Mesenchymal stem cell (in vitro differentiated cells and primary cell): ENCODE measurements at regions not wholly inside any gene's neighbourhood (a gene's known extent, or its start where the extent isn't known, plus 50 kb on each side); places are given as distances from the start of the nearest gene placed in this dataset.

Experiments used
- DNase-seq: peaks from one replicate; pipeline ENCODE4 v3.0.0-alpha.2; 2013
- H2AFZ ChIP-seq: one replicate; pipeline ENCODE4 v1.6.1; 2013; ENCODE audit warnings: low read depth, mild to moderate bottlenecking, control low read depth, inconsistent platforms, low read length, moderate library complexity
- H2AK5ac ChIP-seq: 2 replicates; pipeline ENCODE4 v1.6.1; 2013; ENCODE audit warnings: low read length, moderate library complexity, mild to moderate bottlenecking, inconsistent platforms; ENCODE audit not compliant: severe bottlenecking
- H2BK120ac ChIP-seq: one replicate; pipeline ENCODE4 v1.6.1; 2013; ENCODE audit warnings: low read depth, mild to moderate bottlenecking, inconsistent platforms, low read length, moderate library complexity
- H2BK12ac ChIP-seq, 2 experiments: one replicate each; pipeline ENCODE4 v1.6.1; 2013; ENCODE audit warnings: inconsistent platforms in 2 of 2, low read length in 2 of 2, mild to moderate bottlenecking in 2 of 2, moderate library complexity in 2 of 2, control low read depth in 1 of 2
- H2BK15ac ChIP-seq: one replicate; pipeline ENCODE4 v1.6.1; 2013; ENCODE audit warnings: mild to moderate bottlenecking, low read depth, inconsistent platforms; ENCODE audit not compliant: poor library complexity, severe bottlenecking
- H2BK5ac ChIP-seq: 2 replicates; pipeline ENCODE4 v1.6.1; 2013; ENCODE audit warnings: low read depth, mild to moderate bottlenecking, low read length, control low read depth, inconsistent platforms; ENCODE audit not compliant: poor library complexity, severe bottlenecking
- H3K14ac ChIP-seq, 2 experiments: one replicate each; pipeline ENCODE4 v1.6.1; 2013; ENCODE audit warnings: inconsistent platforms in 2 of 2, low read length in 2 of 2, control low read depth in 1 of 2, mild to moderate bottlenecking in 1 of 2, moderate library complexity in 1 of 2
- H3K18ac ChIP-seq, 2 experiments: one replicate each; pipeline ENCODE4 v1.6.1; 2013; ENCODE audit warnings: inconsistent platforms in 2 of 2, low read length in 2 of 2, control low read depth in 1 of 2, low read depth in 1 of 2, mild to moderate bottlenecking in 1 of 2
- H3K23ac ChIP-seq, 2 experiments: one replicate each; pipeline ENCODE4 v1.6.1; 2013; ENCODE audit warnings: inconsistent platforms in 2 of 2, low read length in 2 of 2, mild to moderate bottlenecking in 2 of 2, moderate library complexity in 2 of 2, control low read depth in 1 of 2
- H3K27ac ChIP-seq: 2 replicates; pipeline ENCODE4 v1.5.1; 2013; ENCODE audit warnings: mild to moderate bottlenecking, moderate library complexity, low read length, control low read depth, inconsistent platforms; ENCODE audit not compliant: poor library complexity, severe bottlenecking
- H3K27me3 ChIP-seq, 2 experiments: 2 replicates each; pipeline versions ENCODE4 v1.6.1 to v1.7.0; 2013; ENCODE audit warnings: low read length in 2 of 2, mild to moderate bottlenecking in 2 of 2, moderate library complexity in 2 of 2, control low read depth in 1 of 2, inconsistent platforms in 1 of 2; ENCODE audit not compliant: control insufficient read depth in 1 of 2, insufficient read depth in 1 of 2
- H3K36me3 ChIP-seq, 2 experiments: 2 replicates each; pipeline versions ENCODE4 v1.6.1 to v1.7.0; 2013; ENCODE audit warnings: low read length in 2 of 2, control low read depth in 1 of 2, inconsistent platforms in 1 of 2, low read depth in 1 of 2, mild to moderate bottlenecking in 1 of 2; ENCODE audit not compliant: insufficient read depth in 2 of 2, control insufficient read depth in 1 of 2
- H3K4ac ChIP-seq, 2 experiments: one replicate each; pipeline ENCODE4 v1.6.1; 2013; ENCODE audit warnings: inconsistent platforms in 2 of 2, low read length in 2 of 2, mild to moderate bottlenecking in 2 of 2, moderate library complexity in 2 of 2, control low read depth in 1 of 2, low read depth in 1 of 2
- H3K4me1 ChIP-seq: 2 replicates; pipeline ENCODE4 v1.6.1; 2013; ENCODE audit warnings: low read depth, low read length, control low read depth; ENCODE audit not compliant: control insufficient read depth, insufficient read depth
- H3K4me2 ChIP-seq: 2 replicates; pipeline ENCODE4 v1.6.1; 2013; ENCODE audit warnings: low read length, mild to moderate bottlenecking, inconsistent platforms; ENCODE audit not compliant: poor library complexity, severe bottlenecking
- H3K4me3 ChIP-seq, 2 experiments: 2 replicates each; pipeline versions ENCODE4 v1.5.1 to v1.7.0; 2013; ENCODE audit warnings: low read length in 2 of 2, mild to moderate bottlenecking in 2 of 2, control low read depth in 1 of 2, low read depth in 1 of 2; ENCODE audit not compliant: insufficient read depth in 1 of 2
- H3K79me1 ChIP-seq: replicated peaks from 2 replicates; pipeline ENCODE4 v1.6.1; 2013; ENCODE audit warnings: mild to moderate bottlenecking, control low read depth, low read length, inconsistent platforms; ENCODE audit not compliant: poor library complexity, severe bottlenecking
- H3K9ac ChIP-seq: 2 replicates; pipeline ENCODE4 v1.7.0; 2013; ENCODE audit warnings: mild to moderate bottlenecking, low read length, moderate library complexity
- H3K9me3 ChIP-seq: 2 replicates; pipeline ENCODE4 v1.7.0; 2013; ENCODE audit warnings: mild to moderate bottlenecking, low read length; ENCODE audit not compliant: control insufficient read depth
- H4K8ac ChIP-seq: one replicate; pipeline ENCODE4 v1.6.1; 2013; ENCODE audit warnings: inconsistent platforms, mild to moderate bottlenecking, low read length, moderate library complexity
- H4K91ac ChIP-seq: one replicate; pipeline ENCODE4 v1.6.1; 2013; ENCODE audit warnings: mild to moderate bottlenecking, low read length, inconsistent platforms
- WGBS: methylation state at CpG from one replicate; pipeline ENCODE4 v1.1.7; 2013; ENCODE audit warnings: mixed read lengths; 5-methylcytosine and 5-hydroxymethylcytosine counted together

DNA sequence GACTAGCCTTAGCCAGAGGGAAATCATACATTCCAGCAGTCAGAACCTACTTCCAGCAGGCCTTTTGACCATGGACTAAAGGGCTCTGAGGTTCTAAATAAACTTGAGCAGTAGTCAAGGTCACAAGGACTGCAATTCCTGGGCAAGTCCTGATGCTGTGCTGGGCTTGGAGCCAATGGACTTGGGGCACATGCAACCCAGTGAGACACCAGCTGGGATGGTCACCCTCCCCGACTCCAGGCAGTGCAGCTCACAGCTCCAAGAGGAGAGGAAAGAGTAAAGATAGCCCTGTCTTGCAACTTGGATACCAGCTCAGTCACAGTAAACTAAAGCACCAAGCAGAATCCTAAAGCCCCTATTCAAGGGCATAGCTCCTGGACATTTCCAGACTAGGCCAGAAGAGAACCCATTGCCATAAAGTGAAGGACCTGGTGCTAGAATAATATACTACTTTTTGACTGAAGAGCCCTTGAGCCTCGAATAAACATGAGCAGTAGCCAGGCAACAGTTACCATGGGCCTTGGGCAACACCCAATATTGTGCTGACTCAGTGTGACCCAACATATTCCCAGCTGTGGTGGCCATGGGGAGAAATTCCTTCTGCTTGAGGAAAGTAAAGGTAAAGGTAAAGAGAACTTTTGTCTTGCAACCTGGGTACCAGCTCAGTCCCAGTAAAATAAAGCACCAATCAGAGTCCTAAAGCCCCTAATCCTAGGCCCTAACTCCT lies 226.2 kb upstream of the CLEC14A start:
- WGBS, result 77% methylated on average over 2 of the region's 2 CpGs
- Histone ChIP-seq H3K36me3 (no peaks in the 10 kb centered on the region), H3K9ac (no peak overlapping the region)

DNA sequence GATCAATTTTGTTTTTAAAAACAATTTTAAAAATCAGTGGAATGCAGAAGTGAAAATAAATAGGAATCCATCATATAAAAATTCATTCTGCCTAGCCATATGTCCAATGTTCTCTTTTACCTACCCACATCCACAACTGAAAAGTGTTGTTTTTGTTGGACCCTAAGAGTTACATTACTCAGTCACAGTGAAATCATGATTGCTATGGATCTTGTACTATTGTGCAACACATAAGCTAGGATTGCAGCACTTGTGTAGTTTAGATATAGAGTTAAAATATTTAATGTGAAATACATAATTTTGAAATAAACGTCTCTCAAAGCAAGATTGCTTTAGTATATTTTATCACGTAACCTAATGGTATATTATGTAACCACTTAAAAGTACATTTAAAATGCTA lies 213.3 kb upstream of the CLEC14A start:
- no peak overlapping the region for H4K8ac ChIP-seq
- no peak overlapping the region for H3K4ac ChIP-seq
- no CpG with 5 or more reads among the region's 2 CpGs for WGBS
- no peak overlapping the region for H3K4me3 ChIP-seq
- no peak overlapping the region for H3K14ac ChIP-seq
- no peaks in the 10 kb centered on the region for H3K36me3 ChIP-seq
- H4K91ac ChIP-seq, result no peak overlapping the region
- H2BK120ac ChIP-seq, result no peak overlapping the region
- no peak overlapping the region for H2AFZ ChIP-seq
- no peak overlapping the region for H2BK5ac ChIP-seq
- no peak overlapping the region for H2AK5ac ChIP-seq
- no peak overlapping the region for H3K4me2 ChIP-seq
- H3K27ac ChIP-seq, result no peak overlapping the region
- H3K27me3 ChIP-seq, result no peaks in the 10 kb centered on the region
- H3K9me3 ChIP-seq, result no peaks in the 10 kb centered on the region
- no peaks in the 10 kb centered on the region for H3K4me1 ChIP-seq
- H3K9ac ChIP-seq, result no peak overlapping the region
- peak; percentile 3 for DNase-seq
- no peaks in the 10 kb centered on the region for H3K79me1 ChIP-seq
- H2BK12ac ChIP-seq, result no peak overlapping the region
- no peak overlapping the region for H3K18ac ChIP-seq
- H2BK15ac ChIP-seq, result no peak overlapping the region
- H3K23ac ChIP-seq, result no peak overlapping the region

More for the DNA sequence above, 226.2 kb upstream of the CLEC14A start:
- peak; percentile 86 for DNase-seq
- H3K4me3 ChIP-seq, result no peak overlapping the region
- no peak overlapping the region for H2BK5ac ChIP-seq
- no peak overlapping the region for H4K91ac ChIP-seq
- no peak overlapping the region for H2BK120ac ChIP-seq
- H2AFZ ChIP-seq, result peak overlapping the region; percentile 62
- no peak overlapping the region for H3K23ac ChIP-seq
- no peak overlapping the region for H3K4ac ChIP-seq
- H3K27me3 ChIP-seq, result no peaks in the 10 kb centered on the region
- no peak overlapping the region for H4K8ac ChIP-seq
- H3K9me3 ChIP-seq, result peaks cover 16% of the 10 kb centered on the region
- H2BK15ac ChIP-seq, result no peak overlapping the region
- H3K14ac ChIP-seq, result peak overlapping the region in 1 of 2 experiments; percentile 45
- H3K27ac ChIP-seq, result no peak overlapping the region
- H3K4me1 ChIP-seq, result no peaks in the 10 kb centered on the region
- H2AK5ac ChIP-seq, result no peak overlapping the region
- H2BK12ac ChIP-seq, result no peak overlapping the region
- H3K79me1 ChIP-seq, result no peaks in the 10 kb centered on the region
- H3K4me2 ChIP-seq, result no peak overlapping the region
- peak overlapping the region in 1 of 2 experiments; percentile 61 for H3K18ac ChIP-seq

DNA sequence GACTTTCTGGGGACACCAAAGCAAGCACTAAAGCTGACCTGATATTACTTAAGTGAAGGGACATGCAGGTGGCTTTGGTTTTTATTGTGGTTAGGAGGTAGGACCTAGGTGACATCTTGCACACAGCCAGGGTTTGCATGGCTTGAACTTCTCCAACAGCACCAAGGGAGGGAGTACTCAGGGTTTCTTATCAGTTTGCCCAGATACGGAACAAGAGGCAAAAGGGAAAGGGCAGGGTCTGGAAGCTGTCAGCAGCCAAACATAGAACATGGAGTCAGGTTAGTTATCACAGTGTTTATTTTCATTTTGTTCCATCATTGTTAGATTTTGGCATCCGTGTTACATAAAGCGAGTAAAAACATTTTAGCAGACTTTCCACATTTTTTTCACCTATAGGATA lies 186.3 kb upstream of the CLEC14A start:
- DNase-seq, result no peak
- Histone ChIP-seq H3K14ac (no peak overlapping the region), H3K23ac (no peak overlapping the region), H2BK15ac (no peak overlapping the region), H3K27me3 (no peaks in the 10 kb centered on the region), H2BK12ac (no peak overlapping the region), H2AFZ (no peak overlapping the region), H3K4me1 (no peaks in the 10 kb centered on the region), H3K79me1 (no peaks in the 10 kb centered on the region), H3K27ac (no peak overlapping the region), H3K36me3 (no peaks in the 10 kb centered on the region), H2BK120ac (no peak overlapping the region), H2AK5ac (no peak overlapping the region), H4K91ac (no peak overlapping the region), H3K9me3 (peaks cover 42% of the 10 kb centered on the region), H2BK5ac (no peak overlapping the region), H3K4me3 (no peak overlapping the region), H3K4ac (no peak overlapping the region), H3K4me2 (no peak overlapping the region), H3K9ac (no peak overlapping the region), H3K18ac (no peak overlapping the region), H4K8ac (no peak overlapping the region)
- 63% methylated on average over 1 of the region's 3 CpGs for WGBS

DNA sequence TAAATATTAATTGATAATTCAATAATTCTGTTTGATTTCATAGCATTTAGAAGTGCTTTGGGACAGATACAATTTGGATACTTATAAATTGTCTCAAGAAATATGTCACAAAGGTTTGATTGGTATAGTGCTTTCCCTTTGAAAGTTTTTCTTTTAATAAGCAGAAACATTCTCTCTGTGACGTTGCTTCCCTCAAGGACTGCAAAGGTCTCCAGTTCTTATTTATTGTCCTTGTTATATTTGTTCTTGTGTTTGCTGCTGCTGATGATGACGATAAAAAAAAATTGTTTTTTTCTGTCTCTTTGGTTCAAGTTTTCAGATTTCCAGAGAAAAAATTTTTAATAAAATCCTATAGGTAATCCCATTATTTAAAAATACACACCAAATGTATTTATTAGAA lies 176.3 kb upstream of the CLEC14A start:
- WGBS, result no CpG with 5 or more reads among the region's 2 CpGs
- Histone ChIP-seq H3K4me3 (no peak overlapping the region), H4K8ac (no peak overlapping the region), H3K18ac (no peak overlapping the region), H2BK5ac (no peak overlapping the region), H3K14ac (no peak overlapping the region), H3K79me1 (no peaks in the 10 kb centered on the region), H3K4me1 (no peaks in the 10 kb centered on the region), H2BK12ac (no peak overlapping the region), H3K23ac (no peak overlapping the region), H2BK120ac (no peak overlapping the region), H3K9ac (no peak overlapping the region), H3K4me2 (no peak overlapping the region), H2AK5ac (no peak overlapping the region), H3K27me3 (no peaks in the 10 kb centered on the region), H3K9me3 (no peaks in the 10 kb centered on the region), H3K27ac (no peak overlapping the region), H2BK15ac (no peak overlapping the region), H2AFZ (no peak overlapping the region), H4K91ac (no peak overlapping the region), H3K4ac (no peak overlapping the region), H3K36me3 (no peaks in the 10 kb centered on the region)
- no peak for DNase-seq
